K562 (cell line): ENCODE measurements at regions not wholly inside any gene's neighbourhood (a gene's known extent, or its start where the extent isn't known, plus 50 kb on each side); places are given as distances from the start of the nearest gene placed in this dataset.

Source experiments
- ATAC-seq: fragments of 200-7000 bp; cut with Tn5 transposase; 3 replicates; pipeline ENCODE4 v1.9.1; 2020; ENCODE audit warnings: moderate library complexity
- BruUV-seq: library from RNA; stranded (reverse); fragments of 400-500 nt; replicated peaks from 2 replicates; lab custom pipeline; 2021; lab: Mats Ljungman, UMichigan
- CTCF ChIA-PET: fragments of 300-600 bp; formaldehyde crosslinking; extraction: SDS; loops from one replicate; lab custom pipeline; 2021; ENCODE audit warnings: low intra/inter-chr PET ratio; lab: Yijun Ruan, JAX
- POLR2A ChIA-PET: fragments of 300-600, 350-650 bp; sonication (Branson Sonifier 250); formaldehyde crosslinking; extraction: SDS; loops from one replicate; lab custom pipeline; 2021; ENCODE audit warnings: antibody characterized with exemption, inconsistent platforms; lab: Yijun Ruan, JAX
- DNase-seq, 4 experiments: peaks; one replicate each; pipeline versions ENCODE4 v3.0.0 to v3.0.0-alpha.2; 2011 to 2018; ENCODE audit warnings: low spot score in 3 of 4, mixed read lengths in 3 of 4; ENCODE audit errors: extremely low read depth in 1 of 4
- FAIRE-seq: peaks from 2 replicates; lab custom pipeline; 2011; peaks lifted over from hg19 to GRCh38; lab: Jason Lieb, UNC
- H2AFZ ChIP-seq: 2 replicates; pipeline ENCODE4 v1.6.0; 2011; ENCODE audit warnings: low read depth, low read length, control low read depth, inconsistent platforms
- H3K27ac ChIP-seq: fragments of 200-600 bp; 3 replicates; pipeline ENCODE4 v1.8.0; 2011; ENCODE audit warnings: low read depth, mild to moderate bottlenecking, control low read depth, inconsistent platforms, low read length, moderate library complexity, mixed read lengths; ENCODE audit errors: extremely low read depth
- H3K27me3 ChIP-seq, 2 experiments: fragments of 300-600 bp in 1 of 2; 2 replicates in 1 of 2; 3 replicates in 1 of 2; pipeline versions ENCODE4 v1.6.0 to v1.8.0; 2011; ENCODE audit warnings: inconsistent platforms in 2 of 2, low read length in 2 of 2, mild to moderate bottlenecking in 1 of 2, mixed read lengths in 1 of 2, moderate library complexity in 1 of 2; ENCODE audit not compliant: control insufficient read depth in 2 of 2, insufficient read depth in 2 of 2
- H3K36me3 ChIP-seq: fragments of 300-600 bp; 3 replicates; pipeline ENCODE4 v1.8.0; 2011; ENCODE audit warnings: mild to moderate bottlenecking, low read length, inconsistent platforms; ENCODE audit not compliant: control insufficient read depth, insufficient read depth
- H3K4me1 ChIP-seq, 2 experiments: fragments of 200-600 bp in 1 of 2; replicated peaks in 1 of 2; 2 replicates in 1 of 2; 3 replicates in 1 of 2; pipeline versions ENCODE4 v1.5.1 to v1.8.0; 2011; ENCODE audit warnings: inconsistent platforms in 2 of 2, low read length in 2 of 2, mild to moderate bottlenecking in 1 of 2, mixed read lengths in 1 of 2, moderate library complexity in 1 of 2; ENCODE audit not compliant: control insufficient read depth in 2 of 2, insufficient read depth in 2 of 2
- H3K4me2 ChIP-seq: 2 replicates; pipeline ENCODE4 v1.6.1; 2011; ENCODE audit warnings: low read length, control low read depth, inconsistent platforms, mixed read lengths; ENCODE audit not compliant: insufficient read depth
- H3K4me3 ChIP-seq: fragments of 200-600 bp; sonication (generic), shearing (Covaris generic); 2 replicates; pipeline ENCODE4 v1.5.1; 2016; ENCODE audit warnings: control low read depth, inconsistent platforms
- H3K79me2 ChIP-seq: fragments of 200-600 bp; 3 replicates; pipeline ENCODE4 v1.8.0; 2011; ENCODE audit warnings: low read length, inconsistent platforms; ENCODE audit not compliant: control insufficient read depth, insufficient read depth
- H3K9ac ChIP-seq, 2 experiments: 2 replicates each; pipeline versions ENCODE4 v1.6.0 to v1.6.1; 2011; ENCODE audit warnings: low read depth in 2 of 2, low read length in 2 of 2, control low read depth in 1 of 2, inconsistent platforms in 1 of 2, mild to moderate bottlenecking in 1 of 2, mixed read lengths in 1 of 2; ENCODE audit not compliant: insufficient read depth in 1 of 2
- H3K9me1 ChIP-seq: one replicate; pipeline ENCODE4 v1.6.0; 2011; ENCODE audit warnings: inconsistent platforms, mild to moderate bottlenecking, low read length, moderate library complexity; ENCODE audit not compliant: control insufficient read depth, insufficient read depth
- H3K9me3 ChIP-seq: replicated peaks from 2 replicates; pipeline ENCODE4 v1.5.1; 2011; ENCODE audit warnings: low read depth, low read length, inconsistent platforms; ENCODE audit not compliant: control insufficient read depth, insufficient read depth
- H4K20me1 ChIP-seq: replicated peaks from 2 replicates; pipeline ENCODE4 v1.6.1; 2011; ENCODE audit warnings: low read length, inconsistent platforms, mixed read lengths; ENCODE audit not compliant: control insufficient read depth, insufficient read depth
- GTF3C2 ChIP-seq: IDR thresholded peaks from 3 replicates; pipeline ENCODE4 v1.6.1; 2011; ENCODE audit warnings: borderline replicate concordance, mild to moderate bottlenecking, moderate library complexity; ENCODE audit not compliant: insufficient read length; ENCODE audit errors: extremely low read depth
- MAFF ChIP-seq: IDR thresholded peaks from 2 replicates; pipeline ENCODE4 v1.6.1; 2012; ENCODE audit warnings: low read length, improper control_type of control experiment
- MAFG ChIP-seq: fragments of 450-650 bp; conservative IDR thresholded peaks from 2 replicates; pipeline ENCODE4 v1.6.1; 2016; ENCODE audit warnings: missing genetic modification characterization, missing compliant biosample characterization
- MAFK ChIP-seq: IDR thresholded peaks from 2 replicates; pipeline ENCODE4 v1.6.1; 2011; ENCODE audit warnings: low read length, improper control_type of control experiment
- RAD21 ChIP-seq, 2 experiments: fragments of 250-450 bp in 1 of 2; fragments of 450-650 bp in 1 of 2; sonication (Bioruptor Pico) in 1 of 2; formaldehyde crosslinking in 1 of 2; IDR thresholded peaks in 1 of 2; conservative IDR thresholded peaks in 1 of 2; 2 replicates each; pipeline versions ENCODE4 v1.4.0 to v1.8.0; 2020 to 2022; ENCODE audit warnings: mild to moderate bottlenecking in 2 of 2, moderate library complexity in 1 of 2
- REST ChIP-seq, 2 experiments: fragments of 450-650 bp; formaldehyde crosslinking in 1 of 2; IDR thresholded peaks; 2 replicates each; pipeline versions ENCODE4 v1.4.0 to v1.6.1; 2014 to 2020; ENCODE audit warnings: mild to moderate bottlenecking in 2 of 2, borderline replicate concordance in 1 of 2, low read depth in 1 of 2
- ZNF316 ChIP-seq: fragments of 450-650 bp; IDR thresholded peaks from 2 replicates; pipeline ENCODE4 v1.6.1; 2016
- WGBS: fragments of 100-300 bp; shearing (Covaris generic); methylation state at CpG from one replicate; pipeline ENCODE4 v1.1.6; 2016; ENCODE audit warnings: low coverage, mixed read lengths; ENCODE audit not compliant: insufficient coverage; ENCODE audit errors: missing lambda C conversion rate; 5-methylcytosine and 5-hydroxymethylcytosine counted together
- in situ Hi-C: fragments of 300-500 bp; cut with MboI; formaldehyde crosslinking; loops from 4 replicates; pipeline ENCODE4 v1.15.0; 2018; ENCODE audit warnings: inconsistent platforms, mixed read lengths
- intact Hi-C: fragments of 100-400 bp; cut with micrococcal nuclease; formaldehyde crosslinking; loops from 2 replicates; pipeline ENCODE4 v1.14.2; 2022
- TF ChIP-seq, protein P1 (sequence below), 2 experiments: fragments of 450-650 bp in 1 of 2; sonication (generic) in 1 of 2; formaldehyde crosslinking; conservative IDR thresholded peaks; 2 replicates each; pipeline versions ENCODE4 v1.4.0 to v1.8.1; 2020 to 2022; ENCODE audit warnings: mild to moderate bottlenecking in 1 of 2, missing genetic modification reagents in 1 of 2

GRCh38 chr1:61013946-61014667, 68.3 kb upstream of the NFIA start:
- Histone ChIP-seq H3K9me1 (no peaks in the 10 kb centered on the region), H3K4me2 (peak overlapping the region; percentile 63), H3K79me2 (no peaks in the 10 kb centered on the region), H3K27ac (peak overlapping the region; percentile 58), H3K9ac (peak overlapping the region; percentile 3 to 22; a peak in 1 of 4 replicates), H3K27me3 (no peaks in the 10 kb centered on the region), H3K9me3 (no peaks in the 10 kb centered on the region), H3K4me3 (no peak overlapping the region), H4K20me1 (no peaks in the 10 kb centered on the region), H2AFZ (peak overlapping the region; percentile 77), H3K36me3 (no peaks in the 10 kb centered on the region), H3K4me1 (peaks cover 16 to 47% of the 10 kb centered on the region in 2 experiments; a peak in 4 of 5 replicates)
- intact Hi-C loops, result loop anchor here (1.0 to 2.0 kb wide), 4 partner anchors 19 to 63 kb away; no protein-coding TSS in a partner anchor
- 37% methylated on average over 4 of the region's 4 CpGs for WGBS
- ATAC-seq (no peak), FAIRE-seq (no peak), DNase-seq (no peak)
- no TSS peak for BruUV-seq
- ChIA-PET POLR2A (interaction anchor here (0.6 to 3.4 kb wide), 11 partner anchors 7 to 424 kb away, joined by 3 to 14 read pairs (median 3); no protein-coding TSS in a partner anchor), CTCF (no interaction called here)
- in situ Hi-C loops, result no loop called here
- TF ChIP-seq MAFF (peak; percentile 55), ZNF316 (peak; percentile 92), MAFK (peak; percentile 42; the same call in 1 of the 2 replicates), MAFG (tag) (peak; percentile 69), GTF3C2 (no peak), RAD21 (CRISPR knock-in tag; conservative IDR thresholded peaks at IDR 0.05 in 1 of 2, IDR thresholded peaks at IDR 0.05 in 1 of 2) (0 out of 4 replicates have a peak, but pooled peaks of 1 of the 2 experiments have one; percentile 6), REST (IDR thresholded peaks at IDR 0.05; ENCODE audit: borderline replicate concordance) (peak; percentile 37; the same call in 1 of the 2 replicates), REST (CRISPR knock-in tag; IDR thresholded peaks at IDR 0.05; ENCODE audit: low read depth) (no peak)
- TF ChIP-seq, protein P1, sequence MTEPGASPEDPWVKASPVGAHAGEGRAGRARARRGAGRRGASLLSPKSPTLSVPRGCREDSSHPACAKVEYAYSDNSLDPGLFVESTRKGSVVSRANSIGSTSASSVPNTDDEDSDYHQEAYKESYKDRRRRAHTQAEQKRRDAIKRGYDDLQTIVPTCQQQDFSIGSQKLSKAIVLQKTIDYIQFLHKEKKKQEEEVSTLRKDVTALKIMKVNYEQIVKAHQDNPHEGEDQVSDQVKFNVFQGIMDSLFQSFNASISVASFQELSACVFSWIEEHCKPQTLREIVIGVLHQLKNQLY (CRISPR knock-in tag; conservative IDR thresholded peaks at IDR 0.05), result no peak
